ENCODE measurements at regions not wholly inside any gene's neighbourhood (a gene's known extent, or its start where the extent isn't known, plus 50 kb on each side); places are given as distances from the start of the nearest gene placed in this dataset.
A peak's percentile ranks its signal among the peaks of the same experiment; 100 is the strongest.
"Not testable (repeated sequence)": the region's sequence is repeated elsewhere in the genome, so short reads cannot be mapped to it uniquely, and the experiment has no call there.

GRCh38 chr5:54404568-54404967, 50.9 kb upstream of the HSPB3 start:
- Mint-ChIP-seq H3K4me1 (ENCODE audit: unreplicated experiment) (peaks cover 16% of the 10 kb centered on the region), H3K27me3 (no peaks in the 10 kb centered on the region), H3K9me3 (no peaks in the 10 kb centered on the region), H3K4me3 (peak overlapping the region; percentile 18), H3K27ac (peak overlapping the region; percentile 84), H3K36me3 (no peaks in the 10 kb centered on the region)
- no peak for TF ChIP-seq CTCF (conservative IDR thresholded peaks at IDR 0.05)
- no peak for DNase-seq (ENCODE audit: extremely low spot score, unreplicated experiment)

- Mint-ChIP-seq H3K4me1 (ENCODE audit: unreplicated experiment) (peaks cover 16% of the 10 kb centered on the region), H3K36me3 (no peaks in the 10 kb centered on the region), H3K27ac (peak overlapping the region; percentile 84), H3K27me3 (no peaks in the 10 kb centered on the region), H3K9me3 (peaks cover 4% of the 10 kb centered on the region), H3K4me3 (no peak overlapping the region)
- TF ChIP-seq CTCF (conservative IDR thresholded peaks at IDR 0.05), result no peak
- DNase-seq (ENCODE audit: extremely low spot score, unreplicated experiment), result no peak
Observed at GRCh38 chr5:54403885-54404416, 51.5 kb upstream of the HSPB3 start.

- Mint-ChIP-seq H3K4me1 (ENCODE audit: unreplicated experiment) (peaks cover 16% of the 10 kb centered on the region), H3K4me3 (no peak overlapping the region), H3K27ac (peak overlapping the region; percentile 52), H3K36me3 (no peaks in the 10 kb centered on the region), H3K27me3 (no peaks in the 10 kb centered on the region), H3K9me3 (peaks cover 5% of the 10 kb centered on the region)
- no peak for TF ChIP-seq CTCF (conservative IDR thresholded peaks at IDR 0.05)
- no peak for DNase-seq (ENCODE audit: extremely low spot score, unreplicated experiment)
Observed at GRCh38 chr5:54403121-54403520, 52.4 kb upstream of the HSPB3 start.

GRCh38 chr5:54401515-54401914, 54.0 kb upstream of the HSPB3 start:
- no peak for DNase-seq (ENCODE audit: extremely low spot score, unreplicated experiment)
- H3K4me1 Mint-ChIP-seq (ENCODE audit: unreplicated experiment), result peaks cover 16% of the 10 kb centered on the region
- no peak for TF ChIP-seq CTCF (conservative IDR thresholded peaks at IDR 0.05)
- peaks cover 5% of the 10 kb centered on the region for H3K9me3 Mint-ChIP-seq
- no peaks in the 10 kb centered on the region for H3K27me3 Mint-ChIP-seq
- H3K4me3 Mint-ChIP-seq, result no peak overlapping the region
- no peaks in the 10 kb centered on the region for H3K36me3 Mint-ChIP-seq
- no peak overlapping the region for H3K27ac Mint-ChIP-seq

GRCh38 chr5:54398191-54398590, 57.3 kb upstream of the HSPB3 start:
- no peak for DNase-seq (ENCODE audit: extremely low spot score, unreplicated experiment)
- no peak for TF ChIP-seq CTCF (conservative IDR thresholded peaks at IDR 0.05)
- Mint-ChIP-seq H3K4me3 (no peak overlapping the region), H3K9me3 (peaks cover 5% of the 10 kb centered on the region), H3K27ac (no peak overlapping the region), H3K27me3 (no peaks in the 10 kb centered on the region), H3K36me3 (no peaks in the 10 kb centered on the region), H3K4me1 (ENCODE audit: unreplicated experiment) (peaks cover 5% of the 10 kb centered on the region)

- DNase-seq (ENCODE audit: extremely low spot score, unreplicated experiment), result no peak
- Mint-ChIP-seq H3K27ac (no peak overlapping the region), H3K9me3 (peaks cover 5% of the 10 kb centered on the region), H3K4me3 (no peak overlapping the region), H3K27me3 (no peaks in the 10 kb centered on the region), H3K4me1 (ENCODE audit: unreplicated experiment) (peaks cover 5% of the 10 kb centered on the region), H3K36me3 (no peaks in the 10 kb centered on the region)
- no peak for TF ChIP-seq CTCF (conservative IDR thresholded peaks at IDR 0.05)
Observed at GRCh38 chr5:54397420-54397819, 58.1 kb upstream of the HSPB3 start.

GRCh38 chr5:54393007-54393406, 62.5 kb upstream of the HSPB3 start:
- not testable (repeated sequence) for H3K27ac Mint-ChIP-seq; DNase-seq (ENCODE audit: extremely low spot score, unreplicated experiment); H3K4me3 Mint-ChIP-seq; H3K36me3 Mint-ChIP-seq; H3K27me3 Mint-ChIP-seq; H3K9me3 Mint-ChIP-seq; H3K4me1 Mint-ChIP-seq (ENCODE audit: unreplicated experiment)
